DMS53 treated with DMSO at 0.1 percent for 48 hours (cell line): ENCODE measurements at regions not wholly inside any gene's neighbourhood (a gene's known extent, or its start where the extent isn't known, plus 50 kb on each side); places are given as distances from the start of the nearest gene placed in this dataset.
"Not testable (repeated sequence)": the region's sequence is repeated elsewhere in the genome, so short reads cannot be mapped to it uniquely, and the experiment has no call there.

ENCODE experiments used
- DNase-seq: peaks from one replicate; lab custom pipeline; 2025; ENCODE audit not compliant: unreplicated experiment; lab: John Stamatoyannopoulos, UW

DNA sequence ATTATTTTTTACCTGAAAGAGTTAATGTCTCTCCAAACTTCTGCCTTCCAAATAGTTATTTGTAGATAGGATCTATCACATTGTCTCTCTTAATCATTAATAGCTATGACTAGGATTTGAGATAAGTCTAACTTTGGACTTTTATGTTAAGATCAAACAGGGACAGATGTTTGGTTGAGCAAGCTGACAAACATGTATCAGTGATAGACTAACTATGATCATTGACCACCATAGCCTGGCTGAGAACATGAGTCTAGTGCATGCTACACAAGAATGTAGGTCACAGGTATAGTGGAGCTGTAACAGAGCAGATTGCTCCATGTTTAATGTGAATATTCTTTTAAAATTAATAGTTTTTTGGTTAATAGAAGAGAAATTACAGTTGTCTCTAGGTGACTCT is 52.0 kb downstream of the SYT15B start:
- not testable (repeated sequence) for DNase-seq

DNA sequence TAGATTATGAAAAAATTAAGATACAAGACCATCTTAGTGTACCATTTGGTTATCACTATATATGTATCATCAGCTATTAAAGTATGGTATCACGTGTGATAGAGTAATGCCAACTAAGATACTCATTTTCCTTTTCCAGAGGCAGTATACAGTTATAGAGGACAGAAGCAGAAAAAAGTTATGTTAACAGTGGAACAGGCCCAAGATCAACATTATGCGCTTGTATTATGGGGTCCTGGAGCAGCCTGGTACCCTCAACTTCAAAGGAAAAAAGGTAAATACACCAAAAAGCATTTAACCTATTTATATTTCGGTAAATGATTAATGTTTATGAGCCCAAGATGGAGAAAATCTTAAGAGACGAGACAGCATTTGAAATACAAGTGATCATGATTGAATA is 52.9 kb downstream of the SYT15B start:
- not testable (repeated sequence) for DNase-seq

DNA sequence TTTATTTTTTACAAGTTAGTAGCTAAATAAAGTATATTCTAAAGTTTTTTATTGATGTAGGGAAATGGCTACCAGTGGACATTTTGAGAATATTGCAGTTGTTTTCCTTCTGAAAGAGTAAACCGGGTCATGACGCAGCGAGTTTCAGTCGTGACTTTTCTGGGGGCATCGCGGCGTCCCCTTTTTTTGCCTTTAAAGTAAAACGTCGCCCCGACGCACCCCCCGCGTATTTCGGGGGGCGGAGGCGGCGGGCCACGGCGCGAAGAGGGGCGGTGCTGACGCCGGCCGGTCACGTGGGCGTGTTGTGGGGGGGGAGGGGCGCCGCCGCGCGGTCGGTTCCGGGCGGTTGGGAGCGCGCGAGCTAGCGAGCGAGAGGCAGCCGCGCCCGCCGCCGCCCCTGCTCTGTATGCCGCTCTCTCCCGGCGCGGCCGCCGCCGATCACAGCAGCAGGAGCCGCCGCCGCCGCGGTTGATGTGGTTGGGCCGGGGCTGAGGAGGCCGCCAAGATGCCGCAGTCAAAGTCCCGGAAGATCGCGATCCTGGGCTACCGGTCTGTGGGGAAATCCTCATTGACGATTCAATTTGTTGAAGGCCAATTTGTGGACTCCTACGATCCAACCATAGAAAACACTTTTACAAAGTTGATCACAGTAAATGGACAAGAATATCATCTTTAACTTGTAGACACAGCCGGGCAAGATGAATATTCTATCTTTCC is 57.5 kb downstream of the SYT15B start:
- DNase-seq = not testable (repeated sequence)

DNA sequence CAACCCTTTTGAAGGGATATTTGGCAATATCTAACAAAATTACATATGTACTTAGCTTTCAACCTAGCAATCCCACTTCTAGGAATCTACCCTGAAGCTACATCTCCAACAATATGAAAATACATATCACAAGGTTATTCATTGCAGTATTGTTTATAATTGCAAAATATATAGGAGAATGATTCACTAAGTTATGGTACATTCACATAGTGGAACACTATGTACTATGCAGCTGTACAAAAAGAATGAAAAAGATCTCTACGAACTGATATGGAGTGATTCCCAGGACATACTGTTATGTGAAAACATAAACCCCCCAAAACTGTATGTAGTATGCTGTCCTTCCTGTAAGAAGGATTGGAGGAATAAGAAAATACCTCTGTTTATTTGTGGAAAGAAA is 62.1 kb downstream of the SYT15B start:
- not testable (repeated sequence) for DNase-seq

DNA sequence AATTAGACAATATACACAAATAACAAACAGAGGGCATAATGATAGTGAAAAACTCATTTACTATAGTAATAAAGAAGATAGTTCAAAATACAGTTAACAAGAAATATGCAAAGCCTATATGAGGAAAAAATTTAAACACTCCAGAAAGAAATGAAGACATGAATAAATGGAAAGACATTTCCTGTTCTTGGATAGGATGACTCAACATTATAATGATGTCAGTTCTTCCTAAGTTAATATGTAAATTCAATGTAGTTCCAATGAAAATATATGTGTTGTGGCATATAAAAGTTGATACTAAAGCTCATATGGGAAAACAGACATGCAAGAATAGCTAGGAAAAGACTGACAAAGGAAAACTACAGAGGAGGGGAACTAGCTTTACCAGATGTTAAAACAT is 63.5 kb downstream of the SYT15B start:
- DNase-seq = not testable (repeated sequence)

DNA sequence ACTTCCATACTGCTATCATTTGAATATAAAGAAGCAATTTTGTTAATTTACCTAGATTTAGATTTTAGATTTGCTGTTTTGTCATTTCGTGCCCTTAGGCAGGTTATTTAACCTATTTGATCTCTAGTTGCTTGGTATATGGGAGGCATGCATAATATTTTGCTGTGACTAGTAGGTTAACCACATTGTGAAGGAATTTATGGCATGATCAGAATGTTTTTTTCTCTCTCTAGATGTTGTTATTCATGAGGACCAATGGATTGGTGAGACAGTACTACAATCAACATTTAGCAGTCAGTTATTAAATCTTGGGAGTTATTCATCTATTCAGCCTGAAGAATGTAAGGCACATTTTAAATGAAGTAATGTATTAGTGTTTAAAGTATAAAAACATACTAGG is 67.2 kb downstream of the SYT15B start:
- not testable (repeated sequence) for DNase-seq

DNA sequence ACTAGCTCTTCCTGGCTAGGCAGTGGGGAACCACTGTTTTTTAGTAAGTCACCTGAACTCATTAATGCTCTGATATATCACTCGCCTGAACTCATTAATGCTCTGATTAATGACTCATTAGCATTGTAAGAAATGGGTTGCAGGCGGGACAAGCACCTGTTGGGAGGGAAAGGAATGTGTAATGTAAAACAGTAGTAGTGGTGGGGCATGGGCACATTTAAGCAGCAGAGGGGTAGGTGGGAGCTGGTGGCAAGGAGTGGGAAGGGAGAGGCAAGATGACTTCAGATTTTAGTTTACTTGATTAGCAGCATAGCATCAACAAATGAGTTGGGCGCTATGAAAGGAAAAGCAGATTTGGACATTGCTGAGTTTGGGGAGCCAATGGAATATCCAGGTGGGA is 68.2 kb downstream of the SYT15B start:
- DNase-seq = not testable (repeated sequence)

DNA sequence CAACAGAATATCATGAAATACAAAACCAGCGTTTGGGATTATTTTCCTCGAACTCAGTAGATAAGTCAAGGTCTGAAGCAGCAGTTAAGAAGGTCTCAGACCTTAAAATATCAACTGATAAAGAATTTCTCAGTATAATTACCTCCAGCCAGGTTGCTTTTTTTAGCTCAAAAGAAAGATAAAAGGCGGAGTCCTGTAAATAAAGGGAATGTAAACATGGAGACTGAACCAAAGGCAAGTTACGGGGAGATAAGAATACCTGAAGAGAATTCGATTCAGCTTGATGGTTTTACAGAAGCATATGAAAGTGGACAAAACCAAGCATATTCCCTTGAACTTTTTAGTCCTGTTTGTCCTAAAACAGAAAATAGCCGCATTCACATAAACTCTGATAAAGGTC is 73.1 kb downstream of the SYT15B start:
- not testable (repeated sequence) for DNase-seq

DNA sequence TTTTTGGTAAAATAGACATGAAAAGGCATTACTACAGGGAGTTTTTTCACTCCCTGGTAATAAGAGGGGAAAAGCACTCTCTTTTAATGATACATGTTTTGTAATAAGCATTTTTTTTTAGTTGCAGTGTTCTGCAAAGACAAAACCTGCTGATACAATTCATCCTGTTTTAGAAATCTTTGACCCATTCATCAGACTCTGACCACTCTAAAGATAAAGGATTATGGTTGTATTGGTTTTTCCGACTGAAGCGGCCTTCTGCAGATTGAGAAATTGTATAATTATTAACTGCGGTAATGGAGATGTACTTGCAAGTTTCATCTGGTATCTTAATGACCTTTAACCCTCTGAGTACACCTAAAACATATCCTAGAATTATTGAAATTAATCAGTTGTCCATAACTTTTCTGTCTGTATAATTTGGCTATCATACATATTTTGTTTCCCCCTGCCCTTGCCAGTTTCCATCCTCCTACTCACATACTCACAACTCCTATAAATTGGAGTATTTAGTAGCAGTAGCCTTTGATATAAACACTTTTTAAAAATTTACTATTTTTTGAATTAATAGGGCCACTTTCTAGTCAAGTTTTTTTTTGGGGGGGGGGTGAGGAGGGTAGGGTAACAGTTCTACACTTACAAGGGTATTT is 79.4 kb downstream of the SYT15B start:
- not testable (repeated sequence) for DNase-seq

DNA sequence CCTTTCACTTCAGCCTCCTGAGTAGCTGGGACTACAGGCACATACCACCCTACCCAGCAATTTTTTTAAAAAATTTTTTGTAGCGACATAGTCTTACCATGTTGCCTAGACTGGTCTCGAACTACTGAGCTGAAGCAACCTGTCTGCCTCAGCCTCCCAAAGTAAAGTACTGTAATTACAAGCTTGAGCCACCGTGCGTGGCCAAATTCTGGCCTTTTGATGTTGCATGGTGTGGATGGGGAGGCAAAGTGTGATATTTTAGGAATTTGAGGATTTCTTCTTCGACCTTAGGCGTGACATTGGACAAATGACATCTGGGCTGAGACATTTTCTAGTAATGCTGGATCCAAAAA is 81.8 kb downstream of the SYT15B start:
- DNase-seq = not testable (repeated sequence)

DNA sequence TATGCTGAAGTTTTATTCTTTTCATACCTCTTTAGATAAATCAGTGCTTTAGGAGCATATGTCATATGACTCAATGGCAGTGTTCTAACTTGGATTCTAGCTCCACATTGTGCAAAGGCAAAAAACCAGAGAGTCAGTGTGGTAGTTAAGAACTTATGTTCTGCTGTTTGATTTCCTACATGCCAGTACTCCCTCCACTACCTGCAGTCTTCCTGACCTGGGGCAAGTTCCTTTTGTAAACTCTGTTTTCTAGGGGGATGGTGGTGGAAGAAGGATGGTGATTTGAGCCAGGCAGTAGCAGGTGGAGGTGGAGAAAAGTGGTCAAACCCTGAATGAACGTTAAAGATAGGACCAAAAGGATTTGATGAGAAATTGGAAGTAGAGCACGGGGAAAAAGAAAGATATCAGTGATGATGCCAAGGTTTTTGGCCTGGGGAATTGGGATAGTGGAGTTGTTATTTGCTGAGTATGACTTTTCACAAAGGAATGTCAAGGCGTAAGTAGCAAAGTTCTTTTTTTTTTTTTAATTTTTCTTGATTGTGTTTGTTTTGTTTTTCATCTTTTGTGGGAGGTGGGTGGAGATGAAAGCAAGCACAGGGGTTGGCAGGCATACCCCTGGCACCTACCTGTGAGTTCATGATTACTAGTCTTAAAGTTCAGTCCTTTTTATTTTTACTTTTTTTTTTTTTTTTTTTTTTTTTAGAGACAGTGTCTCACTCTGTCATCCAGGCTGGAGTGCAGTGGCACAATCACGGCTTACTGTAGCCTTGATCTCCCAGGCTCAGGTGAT is 82.3 kb downstream of the SYT15B start:
- not testable (repeated sequence) for DNase-seq

DNA sequence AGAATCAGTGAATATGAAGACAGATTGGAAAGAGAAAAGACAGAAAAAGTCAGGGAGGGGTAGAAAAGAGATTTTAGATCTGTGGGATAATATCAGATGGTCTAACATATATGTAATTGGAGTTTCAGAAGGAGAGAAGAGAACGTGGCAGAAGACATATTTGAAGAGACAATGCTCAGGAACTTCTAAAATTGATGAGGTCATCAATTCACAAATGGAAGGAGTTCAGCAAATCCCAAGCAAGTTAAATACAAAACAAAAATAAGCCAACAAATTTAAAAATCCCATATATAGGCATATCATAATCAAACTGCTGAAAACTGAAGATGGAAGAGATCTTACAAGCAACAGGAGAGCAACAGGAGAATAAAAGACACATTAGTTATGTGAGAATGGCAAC is 87.3 kb downstream of the SYT15B start:
- not testable (repeated sequence) for DNase-seq

DNA sequence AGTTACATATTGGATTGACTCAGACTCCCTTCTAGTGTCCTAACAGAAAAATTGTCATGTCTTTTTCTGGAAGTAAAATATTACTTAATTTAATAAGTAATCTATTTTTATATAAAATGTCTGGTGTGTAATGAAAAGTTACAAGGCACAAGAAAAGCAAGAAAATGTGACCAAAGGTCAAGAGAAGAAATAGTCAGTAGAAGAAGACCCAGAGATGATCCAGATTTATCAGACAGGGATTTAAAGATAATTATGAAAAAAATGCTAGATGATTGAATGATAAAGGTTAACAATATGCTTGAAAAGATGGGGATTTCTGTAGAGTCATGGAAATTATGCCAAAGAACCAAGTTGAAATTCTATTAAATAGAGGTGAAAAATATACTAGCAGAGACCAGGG is 87.8 kb downstream of the SYT15B start:
- DNase-seq = not testable (repeated sequence)

DNA sequence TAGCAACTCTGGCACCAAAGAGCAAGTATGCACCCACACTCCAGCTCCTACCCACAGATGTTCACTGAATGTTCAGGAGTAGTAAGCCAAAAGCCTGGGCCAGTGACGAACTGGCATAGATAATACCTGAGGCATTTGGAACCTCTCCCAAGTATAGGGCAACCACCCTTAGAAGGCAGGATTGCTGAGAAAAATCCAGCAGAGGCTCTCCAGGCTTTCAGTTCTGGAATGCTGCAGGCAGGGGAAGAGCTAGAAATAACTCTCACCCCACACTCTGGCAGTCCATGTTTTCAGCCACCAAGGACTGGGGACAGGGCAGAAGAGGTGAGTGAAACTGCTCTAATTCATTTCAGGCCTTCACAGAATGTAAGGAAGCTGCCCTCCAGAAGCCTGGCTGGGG is 90.3 kb downstream of the SYT15B start:
- not testable (repeated sequence) for DNase-seq

DNA sequence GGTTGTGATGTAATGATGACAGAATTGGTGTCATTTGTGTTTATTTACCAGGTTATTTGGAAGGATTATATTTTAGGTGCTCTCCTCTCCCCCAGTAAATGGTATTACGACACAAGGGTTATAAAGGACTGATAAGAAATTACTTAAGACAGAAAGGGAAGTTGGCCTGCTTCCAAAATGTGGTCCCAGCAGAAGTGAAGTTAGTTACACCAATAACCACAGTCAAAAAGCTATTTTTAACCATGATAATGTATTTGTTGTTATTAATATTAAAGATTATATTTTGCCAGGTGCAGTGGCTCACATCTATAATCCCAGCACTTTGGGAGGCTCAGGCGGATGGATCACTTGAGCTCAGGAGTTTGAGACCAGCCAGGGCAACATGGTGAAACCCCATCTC is 92.5 kb downstream of the SYT15B start:
- DNase-seq = not testable (repeated sequence)

DNA sequence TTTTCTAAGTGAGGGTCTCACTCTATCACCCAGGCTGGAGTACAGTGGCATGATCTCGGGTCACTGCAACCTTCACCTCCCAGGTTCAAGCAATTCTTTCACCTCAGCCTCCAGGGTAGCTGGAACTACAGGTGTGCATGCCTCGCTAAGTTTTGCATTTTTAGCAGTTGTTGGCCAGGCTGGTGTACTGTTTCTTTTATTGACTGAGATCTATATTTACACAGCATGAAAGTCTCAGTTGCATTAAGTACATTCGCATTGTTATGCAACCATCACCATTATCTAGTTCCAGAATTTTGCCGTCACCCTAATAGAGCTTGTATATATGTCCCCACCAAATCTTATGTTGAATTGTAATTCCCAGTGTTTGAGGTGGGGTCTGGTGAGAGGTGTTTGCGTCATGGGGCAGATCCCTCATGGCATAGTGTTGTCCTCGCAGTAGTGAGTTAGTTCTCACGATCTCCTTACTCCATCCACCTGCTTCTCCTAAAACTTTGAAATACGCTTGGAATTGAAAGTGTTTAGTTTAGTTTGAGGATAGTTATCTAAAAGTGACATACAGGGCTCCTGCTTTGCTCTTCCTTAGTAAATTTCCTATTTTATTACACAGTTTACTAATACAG is 101.3 kb downstream of the SYT15B start:
- not testable (repeated sequence) for DNase-seq

DNA sequence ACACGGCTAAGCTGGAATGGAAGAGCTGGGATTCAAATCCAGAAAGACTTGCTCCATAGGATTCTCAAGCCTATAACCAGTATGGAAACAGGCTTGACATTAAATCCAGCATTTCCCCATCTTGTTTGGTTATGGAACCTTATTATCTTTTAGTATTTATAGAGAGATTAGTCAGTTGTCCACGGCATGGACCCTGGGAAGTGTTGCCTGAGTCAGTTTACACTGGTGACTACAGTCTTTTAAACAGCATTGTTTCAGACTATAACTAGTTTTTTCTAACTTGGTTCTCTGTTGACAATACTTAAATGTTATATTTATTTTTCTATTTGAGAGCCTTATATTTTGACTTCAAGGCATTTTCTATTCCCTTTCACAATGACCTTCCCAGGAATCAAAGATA is 106.7 kb downstream of the SYT15B start:
- DNase-seq = not testable (repeated sequence)

DNA sequence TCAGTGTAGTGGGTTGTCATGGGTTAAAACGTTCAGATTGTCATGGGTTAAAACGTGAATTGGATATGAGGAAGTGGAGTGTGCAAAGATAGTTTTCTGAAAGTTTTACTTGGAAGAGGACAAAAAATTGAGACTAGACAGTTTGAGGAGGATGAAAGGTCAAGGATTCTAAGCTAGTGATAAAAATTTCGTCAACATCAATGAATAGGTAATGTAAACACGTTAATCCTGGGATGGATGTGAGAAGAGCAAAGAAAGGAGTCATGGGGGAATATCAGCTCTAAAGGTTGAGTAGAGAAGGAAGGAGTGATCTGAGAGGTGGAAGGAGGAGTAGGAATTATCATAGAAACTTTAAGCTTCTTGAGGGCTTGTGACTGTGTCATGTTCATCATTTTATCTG is 109.2 kb downstream of the SYT15B start:
- not testable (repeated sequence) for DNase-seq

DNA sequence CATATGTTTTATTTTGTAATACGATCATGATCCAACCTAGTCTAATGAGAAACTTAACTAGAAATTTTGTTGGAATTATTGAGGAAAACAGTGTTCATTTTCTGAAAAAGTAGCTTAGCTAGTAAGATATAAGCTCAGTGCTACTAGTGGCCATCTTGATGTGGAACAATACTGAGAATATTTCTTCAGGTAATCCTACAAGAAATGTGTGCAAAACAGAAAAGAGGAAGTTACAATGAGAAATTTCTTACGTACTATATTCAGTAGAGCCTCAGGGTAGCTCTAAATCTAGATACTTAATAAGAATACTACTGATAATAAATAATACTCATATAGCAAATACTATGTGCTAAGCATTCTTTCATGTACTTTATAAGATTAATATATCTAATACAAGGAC is 114.8 kb downstream of the SYT15B start:
- not testable (repeated sequence) for DNase-seq

DNA sequence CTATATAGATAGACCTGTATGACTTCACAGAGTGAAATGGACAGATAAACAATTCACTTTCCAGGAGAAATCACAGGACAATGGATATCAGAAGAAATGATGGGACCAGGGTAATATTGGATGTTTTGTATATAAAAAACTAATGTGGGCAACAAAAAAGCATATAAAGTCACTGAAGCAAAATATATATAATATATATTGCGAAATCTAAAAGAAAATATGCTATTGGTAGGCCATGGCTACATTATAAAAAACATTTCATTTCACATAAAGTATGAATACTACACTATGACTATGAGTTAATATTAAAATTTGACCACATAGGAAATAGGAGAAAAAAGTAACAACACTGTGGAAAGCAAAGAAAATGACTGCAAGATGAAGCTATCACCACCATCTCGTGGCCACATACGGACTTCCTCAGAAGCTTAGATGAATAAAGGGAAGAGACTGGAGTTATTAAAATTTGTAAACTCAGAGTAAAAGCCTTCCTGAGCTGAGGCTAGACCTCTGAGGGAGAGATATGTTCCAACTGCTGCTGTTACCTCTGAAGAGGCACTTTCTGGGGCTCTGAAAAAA is 115.8 kb downstream of the SYT15B start:
- DNase-seq = not testable (repeated sequence)

DNA sequence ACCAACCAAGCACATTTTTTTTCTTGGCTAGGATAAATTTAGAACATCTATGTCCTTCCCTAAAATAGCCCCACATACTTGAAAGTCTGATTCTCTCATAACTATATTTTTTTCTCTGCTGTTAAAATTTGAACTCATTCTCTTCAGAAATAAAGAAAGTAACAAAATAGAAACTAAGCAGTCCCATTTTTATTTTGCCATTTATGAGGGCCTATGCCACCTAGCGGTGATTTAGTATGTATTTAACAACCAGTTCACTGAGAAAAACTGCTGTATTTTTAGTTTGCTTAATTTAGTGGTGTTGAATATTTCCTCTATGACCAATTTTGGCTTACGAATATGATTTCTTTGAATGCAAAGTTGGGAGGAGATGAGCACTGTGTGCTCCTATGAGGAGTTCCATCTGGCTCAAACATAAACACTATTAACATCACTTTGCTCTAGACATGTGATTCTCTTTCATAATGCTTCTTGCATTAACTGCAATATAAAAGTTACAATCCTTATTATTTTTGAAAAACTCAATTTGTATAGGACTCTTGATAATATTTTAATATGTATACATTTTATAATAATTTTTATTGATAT is 116.6 kb downstream of the SYT15B start:
- not testable (repeated sequence) for DNase-seq
